Natural killer cell (primary cell): ENCODE measurements at regions not wholly inside any gene's neighbourhood (a gene's known extent, or its start where the extent isn't known, plus 50 kb on each side); places are given as distances from the start of the nearest gene placed in this dataset.

Experiments used
- ATAC-seq, 3 donors: fragments of 150-1000 bp in 2 of 3; fragments of 200-7000 bp in 1 of 3; cut with Tn5 transposase; 1 replicate in 1 of 3; 2 replicates in 2 of 3; pipeline ENCODE4 v1.10.0; 2021; ENCODE audit warnings: mild to moderate bottlenecking in 2 of 3, moderate library complexity in 2 of 3
- DNase-seq, 2 donors: peaks; one replicate each; pipeline versions ENCODE4 v3.0.0 to v3.0.0-alpha.2; 2013 to 2021; ENCODE audit warnings: mixed read lengths in 1 of 2
- H3K27ac ChIP-seq: one replicate; pipeline ENCODE4 v1.5.1; 2013; ENCODE audit warnings: mild to moderate bottlenecking, low read length
- H3K27me3 ChIP-seq: one replicate; pipeline ENCODE4 v1.6.1; 2013; ENCODE audit warnings: low read length; ENCODE audit not compliant: control insufficient read depth, insufficient read depth
- H3K36me3 ChIP-seq: one replicate; pipeline ENCODE4 v1.6.1; 2013; ENCODE audit warnings: low read length; ENCODE audit not compliant: control insufficient read depth, insufficient read depth
- H3K4me1 ChIP-seq: one replicate; pipeline ENCODE4 v1.6.1; 2013; ENCODE audit warnings: low read length; ENCODE audit not compliant: control insufficient read depth, insufficient read depth
- H3K4me3 ChIP-seq: one replicate; pipeline ENCODE4 v1.5.1; 2013; ENCODE audit warnings: low read length
- H3K9me3 ChIP-seq: one replicate; pipeline ENCODE4 v1.6.1; 2013; ENCODE audit warnings: low read length; ENCODE audit not compliant: control insufficient read depth, insufficient read depth
- H3K27ac Mint-ChIP-seq, 2 donors: one replicate each; pipeline ENCODE4 v1.8.0; 2022; ENCODE audit warnings: mild to moderate bottlenecking in 2 of 2, mixed read lengths in 2 of 2, moderate library complexity in 1 of 2
- H3K27me3 Mint-ChIP-seq, 2 donors: one replicate each; pipeline ENCODE4 v1.8.0; 2022; ENCODE audit warnings: low read depth in 2 of 2, mixed read lengths in 2 of 2
- H3K36me3 Mint-ChIP-seq: one replicate; pipeline ENCODE4 v1.8.0; 2022; ENCODE audit warnings: mixed read lengths
- H3K4me1 Mint-ChIP-seq, 2 donors: one replicate each; pipeline ENCODE4 v1.8.0; 2022; ENCODE audit warnings: mixed read lengths in 2 of 2
- H3K4me3 Mint-ChIP-seq: one replicate; pipeline ENCODE4 v1.8.0; 2022; ENCODE audit warnings: mild to moderate bottlenecking, moderate library complexity, mixed read lengths
- H3K9me3 Mint-ChIP-seq, 2 donors: one replicate each; pipeline ENCODE4 v1.8.0; 2022; ENCODE audit warnings: mixed read lengths in 2 of 2
- WGBS: methylation state at CpG from one replicate; pipeline ENCODE4 v1.1.7; 2013; ENCODE audit warnings: missing lambda C conversion rate; ENCODE audit not compliant: insufficient coverage; 5-methylcytosine and 5-hydroxymethylcytosine counted together
- intact Hi-C: fragments of 100-400 bp; cut with micrococcal nuclease; formaldehyde crosslinking; loops from one replicate; pipeline ENCODE4 v1.14.2; 2022
- TF ChIP-seq, protein P1 (sequence below): fragments of 200-600 bp; IDR thresholded peaks from one replicate; pipeline ENCODE4 v1.8.0; 2022; ENCODE audit warnings: antibody characterized with exemption

DNA sequence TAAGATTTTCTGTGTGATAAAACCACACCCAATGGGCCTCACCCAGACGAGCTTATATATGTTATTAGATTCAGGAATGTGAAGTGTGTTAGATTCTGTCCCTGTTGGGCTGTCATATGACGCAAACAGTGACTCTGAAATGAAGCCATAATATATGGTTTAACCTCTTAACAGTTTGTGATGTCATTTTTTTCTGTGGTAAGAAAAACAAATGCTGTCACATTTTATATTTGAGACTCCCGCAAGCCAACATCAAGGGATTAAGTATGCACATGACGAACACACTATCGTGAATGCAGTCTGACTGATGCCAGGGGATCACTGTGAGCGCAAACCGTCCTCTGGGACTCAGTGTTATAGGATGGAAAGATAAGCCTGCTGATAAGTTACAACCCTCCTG, 321.7 kb downstream of the SH3GL2 start:
- Mint-ChIP-seq H3K27ac (no peak overlapping the region), H3K27me3 (no peaks in the 10 kb centered on the region), H3K36me3 (no peaks in the 10 kb centered on the region), H3K4me1 (no peaks in the 10 kb centered on the region), H3K4me3 (no peak overlapping the region), H3K9me3 (peaks cover 11 to 15% of the 10 kb centered on the region in 2 donors)
- no peak for DNase-seq
- WGBS = 94% methylated on average over 6 of the region's 7 CpGs
- Histone ChIP-seq H3K9me3 (no peaks in the 10 kb centered on the region), H3K36me3 (no peaks in the 10 kb centered on the region), H3K4me3 (no peak overlapping the region), H3K27me3 (no peaks in the 10 kb centered on the region), H3K27ac (no peak overlapping the region), H3K4me1 (no peaks in the 10 kb centered on the region)
- no peak for ATAC-seq
- TF ChIP-seq, protein P1, sequence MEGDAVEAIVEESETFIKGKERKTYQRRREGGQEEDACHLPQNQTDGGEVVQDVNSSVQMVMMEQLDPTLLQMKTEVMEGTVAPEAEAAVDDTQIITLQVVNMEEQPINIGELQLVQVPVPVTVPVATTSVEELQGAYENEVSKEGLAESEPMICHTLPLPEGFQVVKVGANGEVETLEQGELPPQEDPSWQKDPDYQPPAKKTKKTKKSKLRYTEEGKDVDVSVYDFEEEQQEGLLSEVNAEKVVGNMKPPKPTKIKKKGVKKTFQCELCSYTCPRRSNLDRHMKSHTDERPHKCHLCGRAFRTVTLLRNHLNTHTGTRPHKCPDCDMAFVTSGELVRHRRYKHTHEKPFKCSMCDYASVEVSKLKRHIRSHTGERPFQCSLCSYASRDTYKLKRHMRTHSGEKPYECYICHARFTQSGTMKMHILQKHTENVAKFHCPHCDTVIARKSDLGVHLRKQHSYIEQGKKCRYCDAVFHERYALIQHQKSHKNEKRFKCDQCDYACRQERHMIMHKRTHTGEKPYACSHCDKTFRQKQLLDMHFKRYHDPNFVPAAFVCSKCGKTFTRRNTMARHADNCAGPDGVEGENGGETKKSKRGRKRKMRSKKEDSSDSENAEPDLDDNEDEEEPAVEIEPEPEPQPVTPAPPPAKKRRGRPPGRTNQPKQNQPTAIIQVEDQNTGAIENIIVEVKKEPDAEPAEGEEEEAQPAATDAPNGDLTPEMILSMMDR = no peak
- intact Hi-C loops = no loop called here

DNA sequence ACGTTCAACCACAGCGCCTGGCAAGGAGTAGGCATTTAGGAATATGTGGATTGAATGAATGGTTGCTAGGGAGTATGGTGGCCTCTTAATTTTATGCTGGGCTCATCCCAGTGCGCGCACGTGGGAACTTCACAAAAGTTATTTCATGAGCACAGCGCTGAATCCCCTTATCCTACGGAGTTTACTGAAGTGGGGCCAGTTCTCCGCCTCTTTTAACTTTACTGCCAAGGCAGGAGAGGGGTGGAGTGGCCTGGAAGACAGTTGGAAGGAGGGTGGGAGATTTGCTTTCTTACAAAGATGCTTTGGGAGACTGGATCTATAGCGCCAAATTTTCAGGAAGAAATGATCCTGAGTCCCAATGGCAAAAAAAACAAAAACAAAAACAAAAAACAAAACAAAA, 326.5 kb downstream of the SH3GL2 start:
- Mint-ChIP-seq H3K36me3 (no peaks in the 10 kb centered on the region), H3K4me1 (no peaks in the 10 kb centered on the region), H3K4me3 (no peak overlapping the region), H3K9me3 (peaks cover 11 to 14% of the 10 kb centered on the region in 2 donors), H3K27ac (no peak overlapping the region), H3K27me3 (peaks cover 0 to 5% of the 10 kb centered on the region in 2 donors)
- Histone ChIP-seq H3K4me1 (no peaks in the 10 kb centered on the region), H3K4me3 (no peak overlapping the region), H3K36me3 (no peaks in the 10 kb centered on the region), H3K27ac (no peak overlapping the region), H3K27me3 (peaks cover 5% of the 10 kb centered on the region), H3K9me3 (no peaks in the 10 kb centered on the region)
- TF ChIP-seq, protein P1 = no peak
- intact Hi-C loops = no loop called here
- ATAC-seq (no peak), DNase-seq (no peak)
- 50% methylated on average over 8 of the region's 9 CpGs for WGBS

DNA sequence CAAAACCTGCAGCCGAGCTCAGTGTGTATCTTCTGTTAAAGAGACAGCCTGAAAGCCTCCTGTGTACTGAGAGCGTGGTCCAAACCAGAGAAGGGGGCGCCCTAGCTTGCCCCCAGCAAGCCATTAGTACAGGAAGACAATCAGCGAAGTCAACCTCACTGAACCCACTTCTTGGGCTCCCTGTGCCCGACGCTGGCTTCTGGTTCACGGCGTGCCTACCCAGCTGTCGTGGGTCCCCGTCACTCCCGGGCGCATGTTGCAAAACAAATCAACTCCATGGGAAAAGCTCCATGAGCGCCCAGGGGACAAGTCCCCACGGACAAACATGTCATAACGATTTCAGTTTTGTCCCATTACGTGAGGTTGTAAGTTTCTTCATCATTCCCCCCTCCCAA, 326.9 kb downstream of the SH3GL2 start:
- Histone ChIP-seq H3K27me3 (peaks cover 5% of the 10 kb centered on the region), H3K36me3 (no peaks in the 10 kb centered on the region), H3K4me3 (no peak overlapping the region), H3K9me3 (no peaks in the 10 kb centered on the region), H3K27ac (no peak overlapping the region), H3K4me1 (no peaks in the 10 kb centered on the region)
- DNase-seq = no peak
- Mint-ChIP-seq H3K9me3 (peaks cover 11 to 15% of the 10 kb centered on the region in 2 donors), H3K4me1 (no peaks in the 10 kb centered on the region), H3K4me3 (no peak overlapping the region), H3K27me3 (peaks cover 0 to 5% of the 10 kb centered on the region in 2 donors), H3K36me3 (no peaks in the 10 kb centered on the region), H3K27ac (no peak overlapping the region)
- intact Hi-C loops = no loop called here
- no peak for ATAC-seq
- WGBS = 5% methylated on average over 16 of the region's 16 CpGs
- TF ChIP-seq, protein P1 = no peak

DNA sequence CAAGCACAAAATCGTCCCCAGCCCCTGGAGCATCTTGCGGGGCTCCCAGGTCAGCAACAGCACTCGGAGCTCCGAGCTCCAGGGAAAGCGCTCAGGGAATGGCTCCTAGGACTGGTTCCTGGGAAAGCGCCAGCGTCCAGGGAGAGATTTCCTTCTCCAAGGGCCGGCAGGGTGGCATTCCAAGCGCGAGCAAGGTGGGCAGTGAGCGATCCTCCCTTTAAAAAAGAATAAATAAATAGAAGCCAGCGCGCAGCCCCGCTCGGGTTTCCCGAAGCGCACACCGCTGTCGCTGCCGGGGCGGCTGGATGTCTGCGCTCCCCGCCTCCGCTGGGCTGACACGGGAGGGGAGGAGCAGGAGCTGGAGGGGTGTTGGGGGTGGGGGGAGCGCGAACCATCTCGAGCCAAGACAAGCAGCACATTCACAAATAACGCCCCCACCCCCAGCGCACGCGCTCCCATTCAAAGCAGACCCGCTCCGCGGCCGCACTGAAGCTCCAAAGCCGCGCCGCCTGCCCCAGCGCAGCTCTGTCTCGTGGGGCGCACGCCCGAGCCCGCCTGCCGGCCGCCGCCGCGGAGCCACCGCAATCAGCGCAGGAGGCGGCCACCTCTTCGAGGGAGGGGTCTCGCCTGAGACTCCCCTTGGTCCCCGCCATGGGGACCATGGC, 327.4 kb downstream of the SH3GL2 start:
- H3K27me3 ChIP-seq = peaks cover 5% of the 10 kb centered on the region
- no peak overlapping the region for H3K4me3 Mint-ChIP-seq
- peaks cover 0 to 5% of the 10 kb centered on the region in 2 donors for H3K27me3 Mint-ChIP-seq
- DNase-seq (no peak), ATAC-seq (no peak)
- intact Hi-C loops = no loop called here
- peaks cover 11 to 15% of the 10 kb centered on the region in 2 donors for H3K9me3 Mint-ChIP-seq
- H3K27ac ChIP-seq = no peak overlapping the region
- H3K4me1 ChIP-seq = no peaks in the 10 kb centered on the region
- H3K36me3 ChIP-seq = no peaks in the 10 kb centered on the region
- no peaks in the 10 kb centered on the region for H3K9me3 ChIP-seq
- H3K4me3 ChIP-seq = no peak overlapping the region
- H3K27ac Mint-ChIP-seq = no peak overlapping the region
- TF ChIP-seq, protein P1 = no peak
- 8% methylated on average over 52 of the region's 56 CpGs for WGBS
- no peaks in the 10 kb centered on the region for H3K4me1 Mint-ChIP-seq
- H3K36me3 Mint-ChIP-seq = no peaks in the 10 kb centered on the region
